ENCODE measurements at regions not wholly inside any gene's neighbourhood (a gene's known extent, or its start where the extent isn't known, plus 50 kb on each side); places are given as distances from the start of the nearest gene placed in this dataset.

DNA sequence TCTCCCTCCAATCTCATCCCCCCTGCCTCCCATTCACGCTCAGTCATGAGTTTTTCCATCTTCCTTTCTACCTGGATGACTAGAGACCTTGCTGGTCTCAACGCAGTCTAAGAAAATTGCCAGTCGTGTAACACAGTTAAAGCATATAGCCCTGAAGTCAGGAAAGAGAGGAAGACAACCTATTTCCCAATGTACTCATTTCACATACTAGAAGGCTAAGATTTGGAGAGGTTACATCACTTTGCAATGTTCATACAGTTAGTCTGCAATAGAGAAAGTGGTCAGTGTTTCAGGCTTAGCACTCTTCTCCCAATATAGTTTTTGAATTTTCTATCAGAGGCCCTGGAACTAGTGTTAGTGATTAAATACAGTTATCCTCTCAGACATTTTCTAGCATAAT is 278.6 kb downstream of the EDEM1 start:
- 90% methylated on average over 3 of the region's 3 CpGs for WGBS
- TF ChIP-seq POLR2AphosphoS5 (IDR thresholded peaks at IDR 0.05) (no peak), POLR2A (IDR thresholded peaks at IDR 0.05) (no peak)
- TF ChIP-seq, protein P1, sequence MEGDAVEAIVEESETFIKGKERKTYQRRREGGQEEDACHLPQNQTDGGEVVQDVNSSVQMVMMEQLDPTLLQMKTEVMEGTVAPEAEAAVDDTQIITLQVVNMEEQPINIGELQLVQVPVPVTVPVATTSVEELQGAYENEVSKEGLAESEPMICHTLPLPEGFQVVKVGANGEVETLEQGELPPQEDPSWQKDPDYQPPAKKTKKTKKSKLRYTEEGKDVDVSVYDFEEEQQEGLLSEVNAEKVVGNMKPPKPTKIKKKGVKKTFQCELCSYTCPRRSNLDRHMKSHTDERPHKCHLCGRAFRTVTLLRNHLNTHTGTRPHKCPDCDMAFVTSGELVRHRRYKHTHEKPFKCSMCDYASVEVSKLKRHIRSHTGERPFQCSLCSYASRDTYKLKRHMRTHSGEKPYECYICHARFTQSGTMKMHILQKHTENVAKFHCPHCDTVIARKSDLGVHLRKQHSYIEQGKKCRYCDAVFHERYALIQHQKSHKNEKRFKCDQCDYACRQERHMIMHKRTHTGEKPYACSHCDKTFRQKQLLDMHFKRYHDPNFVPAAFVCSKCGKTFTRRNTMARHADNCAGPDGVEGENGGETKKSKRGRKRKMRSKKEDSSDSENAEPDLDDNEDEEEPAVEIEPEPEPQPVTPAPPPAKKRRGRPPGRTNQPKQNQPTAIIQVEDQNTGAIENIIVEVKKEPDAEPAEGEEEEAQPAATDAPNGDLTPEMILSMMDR (IDR thresholded peaks at IDR 0.05) = no peak
- no peak overlapping the region for H3K27ac ChIP-seq
- no peaks in the 10 kb centered on the region for H3K9me3 ChIP-seq
- H3K4me1 ChIP-seq (replicated peaks) = no peaks in the 10 kb centered on the region
- H3K36me3 ChIP-seq = no peaks in the 10 kb centered on the region
- H3K4me3 ChIP-seq = no peak overlapping the region
- intact Hi-C loops (cut with DNase I) = no loop called here
- H3K27me3 ChIP-seq (replicated peaks; ENCODE audit: insufficient read depth) = no peaks in the 10 kb centered on the region
- no peak for DNase-seq (ENCODE audit: low spot score)

GRCh38 chr3:5466717-5467116 is 279.2 kb downstream of the EDEM1 start:
- intact Hi-C loops (cut with DNase I) = no loop called here
- WGBS = 91% methylated on average over 1 of the region's 1 CpG
- H3K27ac ChIP-seq = no peak overlapping the region
- no peak overlapping the region for H3K4me3 ChIP-seq
- DNase-seq (ENCODE audit: low spot score) = no peak
- H3K36me3 ChIP-seq = no peaks in the 10 kb centered on the region
- no peaks in the 10 kb centered on the region for H3K27me3 ChIP-seq (replicated peaks; ENCODE audit: insufficient read depth)
- H3K4me1 ChIP-seq (replicated peaks) = no peaks in the 10 kb centered on the region
- H3K9me3 ChIP-seq = no peaks in the 10 kb centered on the region
- TF ChIP-seq POLR2AphosphoS5 (IDR thresholded peaks at IDR 0.05) (no peak), POLR2A (IDR thresholded peaks at IDR 0.05) (no peak)
- TF ChIP-seq, protein P1 (IDR thresholded peaks at IDR 0.05) = no peak

- 90% methylated on average over 1 of the region's 1 CpG for WGBS
- Histone ChIP-seq H3K4me1 (replicated peaks) (no peaks in the 10 kb centered on the region), H3K27ac (no peak overlapping the region), H3K9me3 (no peaks in the 10 kb centered on the region), H3K36me3 (no peaks in the 10 kb centered on the region), H3K27me3 (replicated peaks; ENCODE audit: insufficient read depth) (no peaks in the 10 kb centered on the region), H3K4me3 (no peak overlapping the region)
- intact Hi-C loops (cut with DNase I) = no loop called here
- no peak for DNase-seq (ENCODE audit: low spot score)
- TF ChIP-seq POLR2AphosphoS5 (IDR thresholded peaks at IDR 0.05) (no peak), POLR2A (IDR thresholded peaks at IDR 0.05) (no peak)
- TF ChIP-seq, protein P1 (IDR thresholded peaks at IDR 0.05) = no peak
These were observed 286.0 kb downstream of the EDEM1 start for GRCh38 chr3:5473471-5473870.

GRCh38 chr3:5476403-5476802 is 288.9 kb downstream of the EDEM1 start:
- no peak overlapping the region for H3K27ac ChIP-seq
- H3K9me3 ChIP-seq = no peaks in the 10 kb centered on the region
- no peaks in the 10 kb centered on the region for H3K36me3 ChIP-seq
- no peaks in the 10 kb centered on the region for H3K4me1 ChIP-seq (replicated peaks)
- intact Hi-C loops (cut with DNase I) = no loop called here
- no peak for DNase-seq (ENCODE audit: low spot score)
- 76% methylated on average over 2 of the region's 2 CpGs for WGBS
- TF ChIP-seq POLR2A (IDR thresholded peaks at IDR 0.05) (no peak), POLR2AphosphoS5 (IDR thresholded peaks at IDR 0.05) (no peak)
- TF ChIP-seq, protein P1 (IDR thresholded peaks at IDR 0.05) = no peak
- H3K27me3 ChIP-seq (replicated peaks; ENCODE audit: insufficient read depth) = no peaks in the 10 kb centered on the region
- no peak overlapping the region for H3K4me3 ChIP-seq

DNA sequence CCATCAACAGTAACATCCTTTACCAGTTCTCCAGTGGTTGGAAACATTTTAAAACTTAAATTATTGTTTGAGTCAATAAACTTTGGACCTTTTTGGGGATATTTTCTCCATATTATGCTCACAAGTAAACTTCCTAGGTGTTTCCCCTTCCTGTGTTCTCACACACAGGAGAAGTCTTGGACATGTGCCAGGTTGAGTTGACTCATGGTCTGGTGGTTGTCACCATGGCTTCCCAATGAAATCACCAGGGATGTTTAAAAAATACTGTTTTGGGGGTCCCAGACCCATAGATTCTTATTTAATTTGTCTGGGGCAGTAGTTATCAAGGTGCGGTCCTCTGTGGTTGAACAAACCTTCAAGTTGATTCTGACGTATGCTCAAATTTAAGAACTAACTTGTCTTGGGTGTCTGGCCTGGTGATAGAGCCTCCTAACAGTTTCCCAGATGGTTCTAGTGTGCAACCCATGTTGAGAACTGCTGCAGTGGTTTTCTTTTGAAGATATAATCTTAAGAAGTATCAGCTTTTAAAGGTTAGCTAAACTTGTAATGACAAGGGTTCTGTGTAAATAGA is 291.8 kb downstream of the EDEM1 start:
- no peak overlapping the region for H3K4me3 ChIP-seq
- DNase-seq (ENCODE audit: low spot score) = no peak
- no peaks in the 10 kb centered on the region for H3K4me1 ChIP-seq (replicated peaks)
- intact Hi-C loops (cut with DNase I) = no loop called here
- no peak overlapping the region for H3K27ac ChIP-seq
- H3K27me3 ChIP-seq (replicated peaks; ENCODE audit: insufficient read depth) = no peaks in the 10 kb centered on the region
- WGBS = 78% methylated on average over 2 of the region's 2 CpGs
- H3K9me3 ChIP-seq = no peaks in the 10 kb centered on the region
- no peaks in the 10 kb centered on the region for H3K36me3 ChIP-seq
- no peak for TF ChIP-seq POLR2AphosphoS5 (IDR thresholded peaks at IDR 0.05)
- no peak for TF ChIP-seq POLR2A (IDR thresholded peaks at IDR 0.05)
- TF ChIP-seq, protein P1 (IDR thresholded peaks at IDR 0.05) = no peak

All from prostate gland (tissue), 2 donors.